ENCODE measurements at regions not wholly inside any gene's neighbourhood (a gene's known extent, or its start where the extent isn't known, plus 50 kb on each side); places are given as distances from the start of the nearest gene placed in this dataset.

GRCh38 chr13:85742355-85742754 is 56.9 kb downstream of the SLITRK6 start:
- Mint-ChIP-seq H3K36me3 (ENCODE audit: low read depth) (no peaks in the 10 kb centered on the region), H3K4me3 (no peak overlapping the region), H3K27ac (no peak overlapping the region), H3K9me3 (peaks cover 6% of the 10 kb centered on the region), H3K27me3 (ENCODE audit: low read depth) (no peaks in the 10 kb centered on the region), H3K4me1 (ENCODE audit: low read depth) (no peaks in the 10 kb centered on the region)
- CTCF ChIA-PET = no interaction called here
- intact Hi-C loops (cut with micrococcal nuclease) = no loop called here
- DNase-seq = no peak

GRCh38 chr13:85741017-85741416 is 58.2 kb downstream of the SLITRK6 start:
- H3K4me3 Mint-ChIP-seq = no peak overlapping the region
- no peaks in the 10 kb centered on the region for H3K27me3 Mint-ChIP-seq (ENCODE audit: low read depth)
- no peak for DNase-seq
- peaks cover 5% of the 10 kb centered on the region for H3K9me3 Mint-ChIP-seq
- H3K4me1 Mint-ChIP-seq (ENCODE audit: low read depth) = no peaks in the 10 kb centered on the region
- CTCF ChIA-PET = no interaction called here
- no peaks in the 10 kb centered on the region for H3K36me3 Mint-ChIP-seq (ENCODE audit: low read depth)
- no peak overlapping the region for H3K27ac Mint-ChIP-seq
- intact Hi-C loops (cut with micrococcal nuclease) = no loop called here

GRCh38 chr13:85738696-85739320 is 60.4 kb downstream of the SLITRK6 start:
- intact Hi-C loops (cut with micrococcal nuclease) = no loop called here
- no peaks in the 10 kb centered on the region for H3K27me3 Mint-ChIP-seq (ENCODE audit: low read depth)
- H3K36me3 Mint-ChIP-seq (ENCODE audit: low read depth) = no peaks in the 10 kb centered on the region

GRCh38 chr13:85737952-85738351 is 61.3 kb downstream of the SLITRK6 start:
- intact Hi-C loops (cut with micrococcal nuclease) = no loop called here
- CTCF ChIA-PET = no interaction called here
- no peaks in the 10 kb centered on the region for H3K27me3 Mint-ChIP-seq (ENCODE audit: low read depth)
- H3K9me3 Mint-ChIP-seq = peaks cover 5% of the 10 kb centered on the region
- H3K27ac Mint-ChIP-seq = no peak overlapping the region
- DNase-seq = no peak
- H3K4me1 Mint-ChIP-seq (ENCODE audit: low read depth) = no peaks in the 10 kb centered on the region
- H3K36me3 Mint-ChIP-seq (ENCODE audit: low read depth) = no peaks in the 10 kb centered on the region
- no peak overlapping the region for H3K4me3 Mint-ChIP-seq

More at GRCh38 chr13:85738696-85739320, 60.4 kb downstream of the SLITRK6 start:
- DNase-seq = no peak
- Mint-ChIP-seq H3K27ac (no peak overlapping the region), H3K9me3 (peaks cover 5% of the 10 kb centered on the region), H3K4me1 (ENCODE audit: low read depth) (no peaks in the 10 kb centered on the region), H3K4me3 (no peak overlapping the region)
- CTCF ChIA-PET = no interaction called here

GRCh38 chr13:85729296-85729695 is 69.9 kb downstream of the SLITRK6 start:
- no peak overlapping the region for H3K4me3 Mint-ChIP-seq
- H3K4me1 Mint-ChIP-seq (ENCODE audit: low read depth) = no peaks in the 10 kb centered on the region
- no peak for DNase-seq
- H3K9me3 Mint-ChIP-seq = no peaks in the 10 kb centered on the region
- no peak overlapping the region for H3K27ac Mint-ChIP-seq
- no peaks in the 10 kb centered on the region for H3K27me3 Mint-ChIP-seq (ENCODE audit: low read depth)
- intact Hi-C loops (cut with micrococcal nuclease) = no loop called here
- no peaks in the 10 kb centered on the region for H3K36me3 Mint-ChIP-seq (ENCODE audit: low read depth)
- CTCF ChIA-PET = no interaction called here

GRCh38 chr13:85728811-85729210 is 70.4 kb downstream of the SLITRK6 start:
- intact Hi-C loops (cut with micrococcal nuclease) = no loop called here
- CTCF ChIA-PET = no interaction called here
- H3K27me3 Mint-ChIP-seq (ENCODE audit: low read depth) = no peaks in the 10 kb centered on the region
- H3K4me1 Mint-ChIP-seq (ENCODE audit: low read depth) = no peaks in the 10 kb centered on the region
- DNase-seq = no peak
- no peak overlapping the region for H3K27ac Mint-ChIP-seq
- H3K4me3 Mint-ChIP-seq = no peak overlapping the region
- H3K9me3 Mint-ChIP-seq = no peaks in the 10 kb centered on the region
- H3K36me3 Mint-ChIP-seq (ENCODE audit: low read depth) = no peaks in the 10 kb centered on the region

- no peaks in the 10 kb centered on the region for H3K36me3 Mint-ChIP-seq (ENCODE audit: low read depth)
- CTCF ChIA-PET = no interaction called here
- no peak overlapping the region for H3K27ac Mint-ChIP-seq
- H3K27me3 Mint-ChIP-seq (ENCODE audit: low read depth) = no peaks in the 10 kb centered on the region
- no peaks in the 10 kb centered on the region for H3K9me3 Mint-ChIP-seq
- H3K4me3 Mint-ChIP-seq = no peak overlapping the region
- H3K4me1 Mint-ChIP-seq (ENCODE audit: low read depth) = no peaks in the 10 kb centered on the region
- intact Hi-C loops (cut with micrococcal nuclease) = no loop called here
- no peak for DNase-seq
Observed at GRCh38 chr13:85725433-85725832, 73.8 kb downstream of the SLITRK6 start.

- CTCF ChIA-PET = no interaction called here
Observed at GRCh38 chr13:85724546-85725432, 74.4 kb downstream of the SLITRK6 start.

GRCh38 chr13:85719749-85720148 is 79.5 kb downstream of the SLITRK6 start:
- Mint-ChIP-seq H3K27ac (no peak overlapping the region), H3K27me3 (ENCODE audit: low read depth) (no peaks in the 10 kb centered on the region), H3K9me3 (no peaks in the 10 kb centered on the region), H3K36me3 (ENCODE audit: low read depth) (no peaks in the 10 kb centered on the region), H3K4me3 (no peak overlapping the region), H3K4me1 (ENCODE audit: low read depth) (no peaks in the 10 kb centered on the region)
- intact Hi-C loops (cut with micrococcal nuclease) = no loop called here
- CTCF ChIA-PET = no interaction called here
- DNase-seq = no peak

More at GRCh38 chr13:85724546-85725432, 74.4 kb downstream of the SLITRK6 start:
- H3K9me3 Mint-ChIP-seq = no peaks in the 10 kb centered on the region
- no peaks in the 10 kb centered on the region for H3K4me1 Mint-ChIP-seq (ENCODE audit: low read depth)
- no peak overlapping the region for H3K4me3 Mint-ChIP-seq
- intact Hi-C loops (cut with micrococcal nuclease) = no loop called here
- no peaks in the 10 kb centered on the region for H3K27me3 Mint-ChIP-seq (ENCODE audit: low read depth)
- no peaks in the 10 kb centered on the region for H3K36me3 Mint-ChIP-seq (ENCODE audit: low read depth)
- DNase-seq = no peak
- no peak overlapping the region for H3K27ac Mint-ChIP-seq

- Mint-ChIP-seq H3K36me3 (ENCODE audit: low read depth) (no peaks in the 10 kb centered on the region), H3K27ac (no peak overlapping the region), H3K4me1 (ENCODE audit: low read depth) (no peaks in the 10 kb centered on the region), H3K4me3 (no peak overlapping the region), H3K27me3 (ENCODE audit: low read depth) (no peaks in the 10 kb centered on the region), H3K9me3 (no peaks in the 10 kb centered on the region)
- CTCF ChIA-PET = no interaction called here
- intact Hi-C loops (cut with micrococcal nuclease) = no loop called here
- no peak for DNase-seq
Observed at GRCh38 chr13:85717921-85718320, 81.3 kb downstream of the SLITRK6 start.

- Mint-ChIP-seq H3K4me3 (no peak overlapping the region), H3K36me3 (ENCODE audit: low read depth) (no peaks in the 10 kb centered on the region), H3K4me1 (ENCODE audit: low read depth) (no peaks in the 10 kb centered on the region), H3K27me3 (ENCODE audit: low read depth) (no peaks in the 10 kb centered on the region), H3K9me3 (no peaks in the 10 kb centered on the region), H3K27ac (no peak overlapping the region)
- DNase-seq = no peak
- intact Hi-C loops (cut with micrococcal nuclease) = no loop called here
- CTCF ChIA-PET = no interaction called here
Observed at GRCh38 chr13:85710545-85710944, 88.7 kb downstream of the SLITRK6 start.

GRCh38 chr13:85709721-85710120 is 89.5 kb downstream of the SLITRK6 start:
- intact Hi-C loops (cut with micrococcal nuclease) = no loop called here
- Mint-ChIP-seq H3K4me3 (no peak overlapping the region), H3K9me3 (no peaks in the 10 kb centered on the region), H3K27ac (no peak overlapping the region), H3K27me3 (ENCODE audit: low read depth) (no peaks in the 10 kb centered on the region), H3K36me3 (ENCODE audit: low read depth) (no peaks in the 10 kb centered on the region), H3K4me1 (ENCODE audit: low read depth) (no peaks in the 10 kb centered on the region)
- no peak for DNase-seq
- CTCF ChIA-PET = no interaction called here

- H3K27me3 Mint-ChIP-seq (ENCODE audit: low read depth) = no peaks in the 10 kb centered on the region
- intact Hi-C loops (cut with micrococcal nuclease) = no loop called here
- no peak overlapping the region for H3K27ac Mint-ChIP-seq
- H3K9me3 Mint-ChIP-seq = no peaks in the 10 kb centered on the region
- CTCF ChIA-PET = no interaction called here
- no peak overlapping the region for H3K4me3 Mint-ChIP-seq
- no peaks in the 10 kb centered on the region for H3K4me1 Mint-ChIP-seq (ENCODE audit: low read depth)
- no peak for DNase-seq
- no peaks in the 10 kb centered on the region for H3K36me3 Mint-ChIP-seq (ENCODE audit: low read depth)
Observed at GRCh38 chr13:85709072-85709471, 90.1 kb downstream of the SLITRK6 start.
